SU-DHL-6 (cell line): ENCODE measurements at regions not wholly inside any gene's neighbourhood (a gene's known extent, or its start where the extent isn't known, plus 50 kb on each side); places are given as distances from the start of the nearest gene placed in this dataset.

Experiments used
- H2AFZ ChIP-seq: fragments of 200-600 bp; sonication (generic); 2 replicates; pipeline ENCODE4 v1.6.1; 2014; ENCODE audit warnings: low read depth, mild to moderate bottlenecking, moderate library complexity, mixed read lengths, antibody characterized with exemption, low read length; ENCODE audit not compliant: severe bottlenecking
- H3F3A ChIP-seq: fragments of 200-600 bp; shearing (Covaris generic); 2 replicates; pipeline ENCODE4 v1.6.0; 2016; ENCODE audit warnings: antibody characterized with exemption, mild to moderate bottlenecking; ENCODE audit not compliant: insufficient read depth
- H3K27ac ChIP-seq: fragments of 200-600 bp; sonication (generic); 2 replicates; pipeline ENCODE4 v1.5.1; 2016; ENCODE audit warnings: low read depth, mild to moderate bottlenecking, low read length, moderate library complexity, mixed read lengths
- H3K27me3 ChIP-seq: fragments of 200-600 bp; sonication (generic), shearing (Covaris generic); 2 replicates; pipeline ENCODE4 v1.6.0; 2014; ENCODE audit warnings: mild to moderate bottlenecking, low read length
- H3K36me3 ChIP-seq: fragments of 200-600 bp; sonication (generic); 2 replicates; pipeline ENCODE4 v1.6.1; 2014; ENCODE audit warnings: mild to moderate bottlenecking, low read length, mixed read lengths
- H3K4me2 ChIP-seq: fragments of 300-600, 200-600 bp; shearing (Covaris generic), sonication (generic); 2 replicates; pipeline ENCODE4 v1.6.0; 2014; ENCODE audit warnings: low read length, low read depth, mild to moderate bottlenecking; ENCODE audit not compliant: poor library complexity, severe bottlenecking
- H3K4me3 ChIP-seq: fragments of 200-600 bp; sonication (generic); 2 replicates; pipeline ENCODE4 v1.5.1; 2014; ENCODE audit warnings: antibody characterized with exemption, low read length, mild to moderate bottlenecking, mixed read lengths; ENCODE audit not compliant: insufficient read depth, poor library complexity, severe bottlenecking
- H3K79me2 ChIP-seq: fragments of 200-600 bp; sonication (generic); 2 replicates; pipeline ENCODE4 v1.6.1; 2014; ENCODE audit warnings: mild to moderate bottlenecking, low read length, moderate library complexity; ENCODE audit not compliant: insufficient read depth
- H3K9ac ChIP-seq: fragments of 200-600 bp; sonication (generic); 2 replicates; pipeline ENCODE4 v1.7.0; 2014; ENCODE audit warnings: mild to moderate bottlenecking, low read length
- H3K9me2 ChIP-seq: fragments of 200-600 bp; sonication (generic); replicated peaks from 2 replicates; pipeline ENCODE4 v1.6.1; 2014; ENCODE audit warnings: low read length; ENCODE audit not compliant: insufficient read depth
- H3K9me3 ChIP-seq: fragments of 200-600 bp; sonication (generic); 2 replicates; pipeline ENCODE4 v1.6.1; 2014; ENCODE audit warnings: low read length, mixed read lengths; ENCODE audit not compliant: insufficient read depth
- H4K20me1 ChIP-seq: fragments of 200-600 bp; sonication (generic); 2 replicates; pipeline ENCODE4 v1.6.1; 2014; ENCODE audit warnings: low read depth, mild to moderate bottlenecking, antibody characterized with exemption, low read length, moderate library complexity, mixed read lengths
- CTCF ChIP-seq: fragments of 200-600 bp; sonication (generic); IDR thresholded peaks from one replicate; pipeline ENCODE4 v1.5.1; 2017; ENCODE audit warnings: antibody characterized with exemption, mild to moderate bottlenecking, low read length, moderate library complexity; ENCODE audit not compliant: insufficient read depth, poor library complexity, severe bottlenecking
- EZH2phosphoT487 ChIP-seq: fragments of 200-600 bp; sonication (generic), shearing (Covaris generic); conservative IDR thresholded peaks from 2 replicates; pipeline ENCODE4 v1.6.1; 2018; ENCODE audit warnings: mild to moderate bottlenecking, antibody characterized with exemption, low read length, moderate library complexity, mixed read lengths

- H3K4me2 ChIP-seq = no peak overlapping the region
- no peaks in the 10 kb centered on the region for H3K9me2 ChIP-seq
- H2AFZ ChIP-seq = no peak overlapping the region
- no peaks in the 10 kb centered on the region for H3K79me2 ChIP-seq
- no peaks in the 10 kb centered on the region for H3F3A ChIP-seq
- no peak overlapping the region for H3K4me3 ChIP-seq
- H3K27me3 ChIP-seq = no peaks in the 10 kb centered on the region
- TF ChIP-seq CTCF = no peak
- TF ChIP-seq EZH2phosphoT487 = no peak
- H4K20me1 ChIP-seq = no peaks in the 10 kb centered on the region
- no peak overlapping the region for H3K27ac ChIP-seq
- no peaks in the 10 kb centered on the region for H3K9me3 ChIP-seq
- H3K36me3 ChIP-seq = no peaks in the 10 kb centered on the region
- H3K9ac ChIP-seq = no peak overlapping the region
Measured at GRCh38 chr16:79310710-79311109, 289.8 kb downstream of the MAF start.

- H3K4me2 ChIP-seq = no peak overlapping the region
- no peak overlapping the region for H3K27ac ChIP-seq
- H3K9me2 ChIP-seq = no peaks in the 10 kb centered on the region
- H3K4me3 ChIP-seq = no peak overlapping the region
- H4K20me1 ChIP-seq = no peaks in the 10 kb centered on the region
- TF ChIP-seq CTCF (no peak), EZH2phosphoT487 (no peak)
- H2AFZ ChIP-seq = no peak overlapping the region
- H3K79me2 ChIP-seq = no peaks in the 10 kb centered on the region
- H3F3A ChIP-seq = no peaks in the 10 kb centered on the region
- no peaks in the 10 kb centered on the region for H3K27me3 ChIP-seq
- H3K9ac ChIP-seq = no peak overlapping the region
- no peaks in the 10 kb centered on the region for H3K9me3 ChIP-seq
- H3K36me3 ChIP-seq = no peaks in the 10 kb centered on the region
Measured at GRCh38 chr16:79309606-79310005, 290.9 kb downstream of the MAF start.

- Histone ChIP-seq H3K27ac (no peak overlapping the region), H3K27me3 (no peaks in the 10 kb centered on the region), H3K4me3 (no peak overlapping the region), H3K36me3 (no peaks in the 10 kb centered on the region), H3K79me2 (no peaks in the 10 kb centered on the region), H2AFZ (no peak overlapping the region), H4K20me1 (no peaks in the 10 kb centered on the region), H3K9me2 (no peaks in the 10 kb centered on the region), H3F3A (no peaks in the 10 kb centered on the region), H3K9me3 (no peaks in the 10 kb centered on the region), H3K4me2 (no peak overlapping the region), H3K9ac (no peak overlapping the region)
- TF ChIP-seq EZH2phosphoT487 (no peak), CTCF (no peak)
Measured at GRCh38 chr16:79307214-79307613, 293.3 kb downstream of the MAF start.

GRCh38 chr16:79305074-79305473, 295.5 kb downstream of the MAF start:
- H3K9ac ChIP-seq = no peak overlapping the region
- H2AFZ ChIP-seq = no peak overlapping the region
- no peaks in the 10 kb centered on the region for H3K27me3 ChIP-seq
- H3K27ac ChIP-seq = no peak overlapping the region
- H3F3A ChIP-seq = no peaks in the 10 kb centered on the region
- TF ChIP-seq EZH2phosphoT487 (no peak), CTCF (no peak)
- no peaks in the 10 kb centered on the region for H4K20me1 ChIP-seq
- H3K9me3 ChIP-seq = no peaks in the 10 kb centered on the region
- no peaks in the 10 kb centered on the region for H3K36me3 ChIP-seq
- H3K79me2 ChIP-seq = no peaks in the 10 kb centered on the region
- H3K4me3 ChIP-seq = no peak overlapping the region
- no peak overlapping the region for H3K4me2 ChIP-seq
- no peaks in the 10 kb centered on the region for H3K9me2 ChIP-seq
